ENCODE measurements at regions not wholly inside any gene's neighbourhood (a gene's known extent, or its start where the extent isn't known, plus 50 kb on each side); places are given as distances from the start of the nearest gene placed in this dataset.

DNA sequence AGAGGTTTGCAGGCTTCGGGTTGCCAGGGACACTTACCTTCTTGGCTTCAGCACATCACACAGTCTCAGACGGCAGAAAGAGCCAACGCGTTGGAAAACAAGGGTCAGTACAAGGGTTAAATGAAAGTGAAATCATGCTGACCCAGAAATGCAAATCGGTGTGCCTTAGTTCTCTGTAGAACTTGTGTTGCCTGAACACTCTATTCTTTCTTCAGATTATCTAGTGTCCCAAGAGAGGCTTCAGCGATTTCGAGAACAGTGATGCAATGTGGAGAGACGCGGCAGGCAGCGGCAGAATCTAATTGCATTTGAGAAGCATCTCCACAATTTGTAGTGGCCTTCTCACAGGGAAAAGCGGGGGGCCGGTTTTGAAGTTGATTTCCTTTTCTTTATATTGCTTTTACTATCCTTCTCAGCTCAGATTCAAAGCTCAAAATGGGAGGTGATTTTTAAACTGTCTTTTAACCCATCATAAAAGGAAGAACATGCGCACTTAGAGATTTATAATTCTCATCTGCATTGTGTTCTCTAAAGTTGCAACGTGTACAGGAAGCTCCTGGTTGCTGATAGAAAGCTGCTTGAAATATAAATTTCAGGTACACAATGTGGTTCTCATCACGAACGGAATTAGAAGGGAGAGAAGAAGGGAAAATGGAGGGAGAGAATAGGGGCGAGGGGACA is 67.8 kb upstream of the EGLN3 start:
- DNase-seq (ENCODE audit: low read depth in 2 of 2), result no peak

DNA sequence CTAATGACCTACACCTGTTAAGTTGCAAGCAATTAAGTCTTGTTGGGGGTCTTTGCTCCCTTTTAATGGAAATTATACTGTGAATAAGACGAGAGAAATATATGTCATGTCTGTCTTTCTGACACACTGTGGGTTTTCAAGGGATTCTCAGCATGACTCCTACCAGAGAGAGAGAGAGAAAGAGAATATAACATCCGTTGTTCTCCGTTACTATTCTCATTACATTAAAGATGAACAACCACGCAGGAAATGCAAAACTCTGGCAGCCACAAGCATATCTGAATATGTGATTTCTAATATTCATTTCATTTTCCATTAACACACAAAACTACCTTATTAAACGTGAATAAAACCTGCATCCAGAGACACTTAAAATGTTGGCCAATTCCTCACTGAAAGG is 67.3 kb upstream of the EGLN3 start:
- DNase-seq (ENCODE audit: low read depth in 2 of 2), result no peak

DNA sequence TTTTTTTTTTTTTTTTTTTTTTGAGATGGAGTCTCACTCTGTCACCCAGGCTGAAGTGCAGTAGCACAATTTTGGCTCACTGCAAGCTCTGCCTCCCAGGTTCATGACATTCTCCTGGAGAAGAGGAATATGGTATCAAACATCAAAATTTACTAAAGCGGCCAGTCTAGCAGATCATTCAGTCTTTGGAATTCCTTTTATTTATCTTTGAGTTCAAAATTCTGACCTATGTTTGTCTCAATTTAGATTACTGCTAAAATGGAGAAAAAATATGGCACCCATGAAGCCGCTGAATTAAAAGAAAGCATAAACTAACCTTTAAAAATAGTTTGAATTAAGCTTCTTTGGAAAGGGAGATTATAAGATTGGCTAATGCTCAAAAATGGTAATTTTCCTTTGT is 64.5 kb upstream of the EGLN3 start:
- no peak for DNase-seq (ENCODE audit: low read depth in 2 of 2)

DNA sequence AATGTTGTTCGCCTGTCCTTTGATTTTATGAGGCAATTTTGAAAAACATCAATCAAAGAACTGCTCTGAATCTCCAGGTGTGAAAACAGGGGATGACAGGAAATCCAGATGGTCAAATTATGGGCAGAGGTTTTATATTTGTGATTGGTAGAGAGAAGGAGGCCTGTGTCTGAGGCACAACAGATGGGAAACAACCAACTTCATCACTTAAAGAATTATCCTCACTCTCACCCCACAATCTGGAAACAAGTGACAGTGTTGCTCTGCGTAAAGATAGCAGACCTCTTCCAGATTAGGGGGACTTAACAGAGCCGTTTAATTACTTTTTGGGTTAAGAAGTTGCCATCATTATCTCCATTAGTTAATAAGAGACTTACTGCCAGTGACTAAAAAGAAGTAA is 64.1 kb upstream of the EGLN3 start:
- DNase-seq (ENCODE audit: low read depth in 2 of 2), result no peak

DNA sequence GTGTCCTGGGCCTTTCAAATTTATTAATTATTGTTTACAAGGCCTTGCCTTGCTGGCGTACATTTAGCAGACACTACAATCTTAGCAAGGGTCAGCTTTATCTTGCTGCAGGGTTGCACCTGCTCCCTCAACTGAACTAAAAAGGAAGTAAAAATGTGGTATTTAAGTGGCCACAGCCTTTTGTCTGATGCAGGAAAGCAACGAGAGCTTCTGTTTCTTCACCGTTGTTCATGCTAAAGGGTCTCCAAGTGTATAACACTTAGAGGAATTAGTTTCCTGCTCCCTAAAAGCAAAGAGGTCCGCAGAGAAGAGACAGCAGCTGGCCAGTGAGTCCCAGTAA is 62.8 kb upstream of the EGLN3 start:
- DNase-seq (ENCODE audit: low read depth in 2 of 2), result no peak

DNA sequence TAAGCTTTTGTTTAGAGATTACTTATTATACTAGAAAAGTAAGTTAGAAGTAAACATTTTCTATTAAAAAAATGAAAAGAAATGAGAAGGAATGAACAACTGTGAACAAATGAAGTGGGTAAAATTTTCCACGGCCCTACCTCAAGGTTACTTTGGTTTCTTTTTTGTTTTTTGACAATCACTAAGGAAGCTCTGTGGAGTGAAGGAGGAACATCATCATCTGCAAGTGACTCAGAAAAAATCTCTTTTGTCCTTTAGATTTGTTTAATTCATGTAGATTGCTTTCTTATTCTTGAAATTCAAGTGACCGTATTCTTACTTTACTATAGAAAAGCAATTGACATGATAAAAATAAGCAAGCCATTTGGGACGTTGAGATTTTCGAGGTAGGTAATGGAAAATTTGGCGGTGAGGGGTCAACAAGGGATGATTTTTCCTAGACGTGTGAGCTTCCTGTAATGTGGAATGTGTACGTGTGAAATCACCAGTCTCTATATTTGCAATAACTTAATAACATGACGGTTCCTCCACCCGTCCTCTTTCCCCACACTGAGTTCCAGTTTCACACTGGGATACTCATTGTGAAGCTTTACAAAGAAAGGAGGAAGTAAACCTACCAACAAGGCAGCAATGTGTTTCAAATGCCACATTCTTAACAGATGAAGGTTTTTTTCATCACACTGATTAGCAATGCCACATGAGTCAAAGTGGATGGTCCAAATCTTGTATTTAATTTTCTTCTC is 62.3 kb upstream of the EGLN3 start:
- no peak for DNase-seq (ENCODE audit: low read depth in 2 of 2)

DNA sequence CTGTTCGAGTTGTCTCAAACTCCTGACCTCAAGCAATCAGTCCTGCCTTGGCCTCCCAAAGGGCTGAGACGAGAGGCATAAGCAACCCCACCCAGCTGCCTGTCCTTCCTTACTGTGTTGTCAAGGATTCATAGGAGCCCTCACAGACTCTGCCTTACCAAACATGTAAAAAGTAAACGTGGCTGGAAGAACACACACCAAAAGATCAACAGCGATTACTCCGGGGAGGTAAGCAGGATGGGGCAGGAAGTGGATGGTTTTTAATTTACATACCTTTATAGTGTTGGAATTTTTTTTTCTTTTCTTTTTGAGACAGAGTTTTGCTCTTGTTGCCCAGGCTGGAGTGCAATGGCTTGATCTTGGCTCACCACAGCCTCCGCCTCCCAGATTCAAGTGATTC is 61.5 kb upstream of the EGLN3 start:
- DNase-seq (ENCODE audit: low read depth in 2 of 2), result no peak

DNA sequence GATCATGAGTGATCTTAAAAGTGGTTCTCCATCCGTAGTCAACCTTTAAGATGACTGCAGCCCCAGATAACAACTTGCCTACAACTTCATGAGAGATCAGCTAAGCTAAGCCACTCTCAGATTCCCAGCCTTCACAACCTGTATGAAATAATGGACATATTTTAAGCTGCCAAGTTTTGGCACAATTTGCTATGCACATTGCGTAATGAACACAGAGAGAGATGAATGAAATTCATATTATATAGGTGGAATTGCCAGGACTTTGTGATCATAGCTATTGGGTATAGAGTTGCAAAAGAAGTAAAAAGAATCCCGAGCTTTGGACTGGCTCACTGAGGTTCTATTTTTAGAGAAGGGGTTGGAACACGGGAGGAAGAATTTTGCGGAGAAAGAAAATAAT is 59.1 kb upstream of the EGLN3 start:
- DNase-seq (ENCODE audit: low read depth in 2 of 2), result no peak

DNA sequence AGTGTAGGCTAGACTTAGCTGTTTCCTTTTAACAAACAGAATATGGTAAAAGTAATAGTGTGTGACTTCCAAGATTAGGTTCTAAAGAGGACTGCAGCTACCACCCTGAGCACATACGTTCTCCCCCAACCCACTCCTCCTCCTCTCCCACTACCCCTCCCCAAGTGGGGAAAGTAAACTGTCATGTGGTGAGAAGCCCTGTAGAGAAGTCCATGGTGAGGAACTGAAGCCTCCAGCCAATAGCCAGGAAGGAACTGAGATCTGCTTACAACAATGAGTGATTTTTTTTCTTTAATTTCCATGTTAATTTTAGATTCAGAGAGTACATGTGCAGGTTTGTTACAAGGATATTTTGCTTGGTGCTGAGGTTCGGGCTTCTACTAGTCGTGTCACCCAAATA is 57.0 kb upstream of the EGLN3 start:
- no peak for DNase-seq (ENCODE audit: low read depth in 2 of 2)

DNA sequence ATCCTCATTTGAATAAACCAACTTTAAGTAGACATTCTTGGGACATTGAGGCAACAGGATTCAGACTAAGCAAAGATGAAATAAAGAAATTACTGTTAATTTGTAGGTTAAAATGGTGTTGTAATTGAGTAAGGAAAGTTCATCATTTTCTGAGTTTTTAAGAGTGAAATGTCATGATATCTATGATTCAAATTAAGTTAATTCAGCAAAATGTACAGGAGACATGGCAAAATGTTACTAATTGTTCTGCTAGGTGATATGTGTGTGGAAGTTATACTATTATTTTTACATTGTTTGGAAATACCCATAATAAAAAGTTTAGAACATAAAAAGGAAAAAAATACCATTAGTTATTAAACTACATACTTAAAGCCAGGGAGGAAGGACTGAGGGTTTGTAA is 55.0 kb upstream of the EGLN3 start:
- no peak for DNase-seq (ENCODE audit: low read depth in 2 of 2)

DNA sequence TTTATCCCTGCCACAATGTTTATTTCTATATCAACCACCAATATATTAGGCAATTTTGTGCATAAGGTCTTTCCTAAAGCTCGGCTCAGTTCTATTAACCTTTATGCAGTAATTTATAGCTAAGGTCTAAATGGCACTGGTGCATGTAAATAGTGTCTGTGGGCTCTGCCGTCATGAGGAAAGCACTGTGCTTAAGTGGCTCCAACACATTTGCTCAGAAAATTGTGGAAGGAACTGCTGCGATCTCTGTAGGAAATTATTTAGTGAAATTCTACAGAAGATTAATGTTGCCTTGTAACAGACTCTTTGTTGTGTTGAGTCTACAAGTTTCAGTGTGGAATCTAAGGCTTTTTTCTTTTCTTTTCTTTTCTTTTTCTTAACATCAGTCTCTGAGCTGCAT is 54.0 kb upstream of the EGLN3 start:
- no peak for DNase-seq (ENCODE audit: low read depth in 2 of 2)

DNA sequence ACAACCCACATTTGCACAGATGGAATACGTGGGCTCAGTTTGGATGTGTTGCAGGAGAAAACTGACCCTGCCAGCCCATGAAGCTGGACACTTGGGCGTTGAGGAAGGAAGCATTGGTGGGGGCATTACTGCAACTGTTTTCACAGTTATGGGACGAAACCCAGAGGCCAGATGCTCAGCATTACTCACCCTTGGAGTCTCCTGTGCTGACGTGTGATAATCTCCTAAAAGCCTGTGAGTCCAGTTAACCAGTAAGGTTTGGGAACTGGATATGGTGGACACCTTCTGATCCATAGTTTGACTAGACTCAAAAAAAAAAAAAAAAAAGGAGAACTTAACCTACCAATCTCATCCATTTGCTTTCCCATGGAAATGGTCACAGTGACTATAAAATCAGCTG is 52.8 kb upstream of the EGLN3 start:
- DNase-seq (ENCODE audit: low read depth in 2 of 2), result no peak

DNA sequence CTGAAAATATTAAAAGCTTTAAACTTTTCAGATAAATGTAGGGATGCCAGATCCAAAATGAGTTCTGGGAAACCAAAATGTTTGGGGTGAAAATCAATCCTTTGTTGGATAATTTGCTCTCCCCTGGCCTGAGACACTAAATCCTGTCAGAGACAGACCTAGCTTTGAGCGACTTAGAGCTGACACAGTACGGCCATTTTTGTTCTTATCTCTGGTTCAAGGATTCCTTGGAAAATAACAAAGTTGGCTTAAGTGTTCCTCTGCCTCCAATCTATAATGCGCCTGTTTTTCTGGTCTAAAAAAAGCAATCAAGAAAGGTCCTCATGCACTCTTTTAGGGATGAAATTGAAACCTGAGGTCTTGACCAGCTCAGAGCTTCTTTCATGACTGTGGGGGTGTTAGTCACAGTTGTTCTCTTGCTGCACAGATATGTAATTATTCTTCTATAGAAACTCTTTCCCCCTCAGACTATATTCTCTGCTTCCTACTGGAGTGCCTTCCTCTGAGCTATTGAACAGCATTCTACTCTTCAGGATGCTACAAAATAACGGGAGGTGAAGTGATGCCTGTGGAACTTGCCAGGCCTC is 52.3 kb upstream of the EGLN3 start:
- DNase-seq (ENCODE audit: low read depth in 2 of 2), result no peak
